HCT116 (cell line): ENCODE measurements at regions not wholly inside any gene's neighbourhood (a gene's known extent, or its start where the extent isn't known, plus 50 kb on each side); places are given as distances from the start of the nearest gene placed in this dataset.

Experiments used
- CTCF ChIP-seq, 3 experiments: fragments of 200-600 bp in 1 of 3; sonication (generic) in 1 of 3; IDR thresholded peaks in 2 of 3; conservative IDR thresholded peaks in 1 of 3; 2 replicates each; pipeline ENCODE4 v1.5.1; 2012 to 2017; ENCODE audit warnings: low read depth in 2 of 3, low read length in 2 of 3, antibody characterized with exemption in 1 of 3, borderline replicate concordance in 1 of 3, control low read depth in 1 of 3, mild to moderate bottlenecking in 1 of 3, mixed read lengths in 1 of 3, mixed run types in 1 of 3, moderate library complexity in 1 of 3; ENCODE audit not compliant: insufficient read depth in 1 of 3
- EZH2 ChIP-seq: fragments of 200-600 bp; sonication (generic); IDR thresholded peaks from 2 replicates; pipeline ENCODE4 v1.6.1; 2017; ENCODE audit warnings: antibody characterized with exemption, mixed run types
- JUND ChIP-seq: IDR thresholded peaks from 2 replicates; pipeline ENCODE4 v1.6.1; 2012
- MAX ChIP-seq: IDR thresholded peaks from 2 replicates; pipeline ENCODE4 v1.6.1; 2012
- POLR2A ChIP-seq: IDR thresholded peaks from 2 replicates; pipeline ENCODE4 v1.7.0; 2011; ENCODE audit warnings: borderline replicate concordance; ENCODE audit not compliant: insufficient read depth, insufficient read length; ENCODE audit errors: extremely low read depth
- REST ChIP-seq: IDR thresholded peaks from 2 replicates; pipeline ENCODE4 v1.6.1; 2012; ENCODE audit warnings: low read depth
- YY1 ChIP-seq: IDR thresholded peaks from 2 replicates; pipeline ENCODE4 v1.6.1; 2011; ENCODE audit warnings: low read length, low read depth, moderate library complexity, mild to moderate bottlenecking; ENCODE audit not compliant: insufficient replicate concordance; ENCODE audit errors: extremely low read depth

- no peak for TF ChIP-seq JUND
- no peak for TF ChIP-seq CTCF (IDR thresholded peaks at IDR 0.05 in 2 of 3, conservative IDR thresholded peaks at IDR 0.05 in 1 of 3; ENCODE audit: borderline replicate concordance in 1 of 3, insufficient read depth in 1 of 3, low read depth in 2 of 3, low read length in 2 of 3)
- TF ChIP-seq MAX = no peak
- TF ChIP-seq EZH2 = no peak
- no peak for TF ChIP-seq YY1
- TF ChIP-seq REST = no peak
- TF ChIP-seq POLR2A = no peak
These were observed 56.8 kb upstream of the FAT1 start for GRCh38 chr4:186780291-186781031.
